Neuronal stem cell (in vitro differentiated cells): ENCODE measurements at regions not wholly inside any gene's neighbourhood (a gene's known extent, or its start where the extent isn't known, plus 50 kb on each side); places are given as distances from the start of the nearest gene placed in this dataset.

ENCODE experiments used
- DNase-seq: peaks from one replicate; pipeline ENCODE4 v3.0.0-alpha.2; 2013; ENCODE audit warnings: low spot score
- H2AFZ ChIP-seq: one replicate; pipeline ENCODE4 v1.6.1; 2013; ENCODE audit warnings: mild to moderate bottlenecking, low read length, inconsistent platforms
- H2AK5ac ChIP-seq: 2 replicates; pipeline ENCODE4 v1.6.1; 2013; ENCODE audit warnings: low read depth, mild to moderate bottlenecking, inconsistent platforms, low read length, moderate library complexity, mixed read lengths
- H2BK120ac ChIP-seq: 2 replicates; pipeline ENCODE4 v1.6.1; 2013; ENCODE audit warnings: low read depth, mild to moderate bottlenecking, inconsistent platforms, low read length, moderate library complexity, mixed read lengths
- H2BK12ac ChIP-seq: one replicate; pipeline ENCODE4 v1.6.1; 2013; ENCODE audit warnings: low read length, inconsistent platforms
- H2BK15ac ChIP-seq: 2 replicates; pipeline ENCODE4 v1.6.1; 2013; ENCODE audit warnings: mild to moderate bottlenecking, low read length, inconsistent platforms, mixed read lengths
- H2BK5ac ChIP-seq: one replicate; pipeline ENCODE4 v1.6.1; 2013; ENCODE audit warnings: inconsistent platforms, mild to moderate bottlenecking, low read length, moderate library complexity
- H3K14ac ChIP-seq: one replicate; pipeline ENCODE4 v1.6.1; 2013; ENCODE audit warnings: low read length, inconsistent platforms
- H3K18ac ChIP-seq: 2 replicates; pipeline ENCODE4 v1.6.1; 2013; ENCODE audit warnings: low read length, inconsistent platforms
- H3K23ac ChIP-seq: 2 replicates; pipeline ENCODE4 v1.6.1; 2013; ENCODE audit warnings: low read depth, mild to moderate bottlenecking, mixed read lengths, low read length, inconsistent platforms; ENCODE audit not compliant: poor library complexity
- H3K27ac ChIP-seq: replicated peaks from 3 replicates; pipeline ENCODE4 v1.5.1; 2013; ENCODE audit warnings: low read length, inconsistent platforms
- H3K27me3 ChIP-seq, 3 experiments: 2 replicates each; pipeline ENCODE4 v1.6.1; 2013; ENCODE audit warnings: low read length in 3 of 3, mild to moderate bottlenecking in 2 of 3, inconsistent platforms in 1 of 3, low read depth in 1 of 3, mixed read lengths in 1 of 3, moderate library complexity in 1 of 3; ENCODE audit not compliant: control insufficient read depth in 3 of 3, insufficient read depth in 3 of 3
- H3K36me3 ChIP-seq, 2 donors: replicated peaks in 1 of 2; 2 replicates each; pipeline ENCODE4 v1.6.1; 2013; ENCODE audit warnings: low read length in 2 of 2; ENCODE audit not compliant: control insufficient read depth in 2 of 2, insufficient read depth in 2 of 2
- H3K4ac ChIP-seq: 2 replicates; pipeline ENCODE4 v1.6.1; 2013; ENCODE audit warnings: inconsistent platforms, mild to moderate bottlenecking, low read length, moderate library complexity
- H3K4me1 ChIP-seq, 2 donors: 1 replicate in 1 of 2; 2 replicates in 1 of 2; pipeline ENCODE4 v1.6.1; 2013; ENCODE audit warnings: low read length in 2 of 2, low read depth in 1 of 2; ENCODE audit not compliant: control insufficient read depth in 2 of 2, insufficient read depth in 1 of 2
- H3K4me2 ChIP-seq: one replicate; pipeline ENCODE4 v1.6.1; 2013; ENCODE audit warnings: mild to moderate bottlenecking, low read length, inconsistent platforms; ENCODE audit not compliant: insufficient read depth, poor library complexity, severe bottlenecking
- H3K4me3 ChIP-seq, 2 donors: 2 replicates each; pipeline ENCODE4 v1.5.1; 2013; ENCODE audit warnings: low read length in 2 of 2, mild to moderate bottlenecking in 2 of 2, inconsistent platforms in 1 of 2, moderate library complexity in 1 of 2
- H3K79me1 ChIP-seq: one replicate; pipeline ENCODE4 v1.6.1; 2013; ENCODE audit warnings: low read depth, mild to moderate bottlenecking, inconsistent platforms, low read length, moderate library complexity
- H3K9ac ChIP-seq: one replicate; pipeline ENCODE4 v1.6.1; 2013; ENCODE audit warnings: mild to moderate bottlenecking, low read depth, low read length, inconsistent platforms; ENCODE audit not compliant: poor library complexity
- H3K9me3 ChIP-seq, 2 donors: replicated peaks in 1 of 2; 2 replicates each; pipeline versions ENCODE3 to v1.6.1; 2013; ENCODE audit warnings: low read length in 2 of 2, mild to moderate bottlenecking in 2 of 2, inconsistent platforms in 1 of 2, low read depth in 1 of 2, mixed read lengths in 1 of 2, moderate library complexity in 1 of 2; ENCODE audit not compliant: control insufficient read depth in 2 of 2, insufficient read depth in 1 of 2
- H4K8ac ChIP-seq: one replicate; pipeline ENCODE4 v1.6.1; 2013; ENCODE audit warnings: low read depth, mild to moderate bottlenecking, inconsistent platforms, low read length, moderate library complexity
- H4K91ac ChIP-seq: one replicate; pipeline ENCODE4 v1.6.1; 2013; ENCODE audit warnings: low read length, low read depth, mild to moderate bottlenecking, inconsistent platforms; ENCODE audit not compliant: poor library complexity
- WGBS, 2 donors: extraction: QIAGEN DNeasy Blood & Tissue Kit; methylation state at CpG; one replicate each; pipeline ENCODE4 v1.1.7; 2013; ENCODE audit warnings: missing lambda C conversion rate in 2 of 2, mixed read lengths in 1 of 2; ENCODE audit not compliant: insufficient read length in 2 of 2, insufficient replicate concordance in 1 of 2; ENCODE audit errors: extremely low coverage in 2 of 2; 5-methylcytosine and 5-hydroxymethylcytosine counted together

GRCh38 chr16:54425068-54425467, 138.5 kb upstream of the IRX3 start:
- Histone ChIP-seq H2BK120ac (no peak overlapping the region), H3K4me3 (no peak overlapping the region), H3K79me1 (no peaks in the 10 kb centered on the region), H2AFZ (no peak overlapping the region), H3K18ac (no peak overlapping the region), H4K91ac (no peak overlapping the region), H3K14ac (no peak overlapping the region), H2BK15ac (no peak overlapping the region), H3K36me3 (no peaks in the 10 kb centered on the region), H2AK5ac (no peak overlapping the region), H4K8ac (no peak overlapping the region), H3K27ac (no peak overlapping the region), H2BK5ac (no peak overlapping the region), H3K27me3 (peaks cover 0 to 36% (median 7%) of the 10 kb centered on the region in 3 experiments), H3K4ac (no peak overlapping the region), H3K4me2 (no peak overlapping the region), H3K23ac (no peak overlapping the region), H3K4me1 (peaks cover 0 to 1% of the 10 kb centered on the region in 2 donors), H3K9ac (no peak overlapping the region), H3K9me3 (peaks cover 4 to 5% of the 10 kb centered on the region in 2 donors), H2BK12ac (no peak overlapping the region)
- no CpG with 5 or more reads among the region's 1 CpG for WGBS, 2 donors
- no peak for DNase-seq

DNA sequence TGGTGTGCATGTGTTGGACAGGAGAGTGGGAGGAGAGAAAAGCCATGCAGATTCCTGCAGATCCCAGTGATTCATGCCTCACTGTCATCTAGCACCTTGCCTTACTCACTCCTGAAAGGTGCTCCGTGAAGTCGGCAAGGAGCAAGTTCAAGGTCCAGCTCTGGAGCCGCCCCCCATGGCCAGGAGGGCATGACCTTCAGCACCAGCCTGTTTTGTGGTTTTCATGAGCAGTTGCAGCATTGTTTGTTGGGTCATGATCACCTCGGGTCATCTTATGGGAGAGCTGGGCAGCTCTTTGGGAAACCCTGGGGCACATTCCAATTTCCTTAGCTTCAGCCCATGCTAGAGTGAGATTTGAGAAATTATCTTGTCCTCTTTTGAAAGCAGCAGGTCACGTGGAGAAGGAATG, 137.5 kb upstream of the IRX3 start:
- Histone ChIP-seq H2AK5ac (no peak overlapping the region), H4K8ac (no peak overlapping the region), H3K9ac (no peak overlapping the region), H2BK15ac (no peak overlapping the region), H2AFZ (no peak overlapping the region), H3K4ac (no peak overlapping the region), H2BK5ac (no peak overlapping the region), H3K4me3 (no peak overlapping the region), H3K79me1 (no peaks in the 10 kb centered on the region), H3K36me3 (no peaks in the 10 kb centered on the region), H2BK12ac (no peak overlapping the region), H3K18ac (no peak overlapping the region), H3K4me1 (no peaks in the 10 kb centered on the region), H3K27me3 (peaks cover 0 to 27% (median 5%) of the 10 kb centered on the region in 3 experiments), H3K14ac (no peak overlapping the region), H3K4me2 (no peak overlapping the region), H3K23ac (no peak overlapping the region), H3K9me3 (no peaks in the 10 kb centered on the region), H2BK120ac (no peak overlapping the region), H4K91ac (no peak overlapping the region), H3K27ac (no peak overlapping the region)
- no CpG with 5 or more reads among the region's 5 CpGs for WGBS, 2 donors
- DNase-seq, result no peak

- Histone ChIP-seq H4K8ac (no peak overlapping the region), H4K91ac (no peak overlapping the region), H2BK5ac (no peak overlapping the region), H3K4me2 (no peak overlapping the region), H2AFZ (no peak overlapping the region), H3K18ac (no peak overlapping the region), H3K4me3 (no peak overlapping the region), H3K4ac (no peak overlapping the region), H2BK120ac (no peak overlapping the region), H3K14ac (no peak overlapping the region), H3K79me1 (no peaks in the 10 kb centered on the region), H3K27me3 (peaks cover 0 to 17% (median 0%) of the 10 kb centered on the region in 3 experiments), H3K23ac (no peak overlapping the region), H3K36me3 (no peaks in the 10 kb centered on the region), H3K27ac (no peak overlapping the region), H3K9ac (no peak overlapping the region), H2AK5ac (peak overlapping the region; percentile 2), H3K9me3 (no peaks in the 10 kb centered on the region), H3K4me1 (no peaks in the 10 kb centered on the region), H2BK12ac (no peak overlapping the region), H2BK15ac (no peak overlapping the region)
- no peak for DNase-seq
- WGBS, 2 donors, result no CpG with 5 or more reads among the region's 2 CpGs
Measured at GRCh38 chr16:54422569-54422978, 136.0 kb upstream of the IRX3 start.

DNA sequence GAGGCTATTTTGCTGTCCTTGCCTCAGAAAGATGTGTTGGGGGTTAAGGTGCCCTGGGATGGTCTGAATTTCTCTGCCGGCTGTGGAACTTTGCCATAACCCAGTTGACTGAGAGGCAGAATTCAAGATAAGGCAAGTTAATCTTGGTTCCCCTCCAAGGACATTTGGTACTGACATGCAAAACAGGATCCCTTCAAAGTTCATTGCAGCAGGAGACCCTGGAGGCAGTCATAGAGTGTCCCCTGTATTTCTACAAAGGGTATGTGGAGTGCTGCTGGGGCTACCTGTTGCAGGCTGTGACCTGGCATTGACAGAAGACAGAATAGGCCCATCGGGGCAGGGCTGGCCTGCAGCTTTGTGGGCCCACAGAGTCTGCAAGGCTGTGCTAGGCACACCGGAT, 135.6 kb upstream of the IRX3 start:
- Histone ChIP-seq H3K27me3 (peaks cover 0 to 17% (median 0%) of the 10 kb centered on the region in 3 experiments), H3K23ac (no peak overlapping the region), H3K14ac (no peak overlapping the region), H3K79me1 (no peaks in the 10 kb centered on the region), H2BK120ac (no peak overlapping the region), H4K8ac (no peak overlapping the region), H4K91ac (no peak overlapping the region), H2BK15ac (no peak overlapping the region), H3K36me3 (no peaks in the 10 kb centered on the region), H2AFZ (no peak overlapping the region), H3K9me3 (no peaks in the 10 kb centered on the region), H3K4me2 (no peak overlapping the region), H2AK5ac (peak overlapping the region; percentile 2), H3K4me3 (no peak overlapping the region), H2BK12ac (no peak overlapping the region), H3K4ac (no peak overlapping the region), H3K9ac (no peak overlapping the region), H3K27ac (no peak overlapping the region), H3K18ac (no peak overlapping the region), H3K4me1 (no peaks in the 10 kb centered on the region), H2BK5ac (no peak overlapping the region)
- WGBS, 2 donors, result no CpG with 5 or more reads among the region's 3 CpGs
- DNase-seq, result no peak
